Lower leg skin (tissue), 4 donors: ENCODE measurements at regions not wholly inside any gene's neighbourhood (a gene's known extent, or its start where the extent isn't known, plus 50 kb on each side); places are given as distances from the start of the nearest gene placed in this dataset.

Source experiments
- DNase-seq, 2 donors: peaks; one replicate each; pipeline ENCODE4 v3.0.0-alpha.2; 2019; ENCODE audit warnings: low spot score in 2 of 2
- H3K4me3 ChIP-seq: fragments of 200-600 bp; sonication (generic); 2 replicates; pipeline ENCODE4 v1.5.1; 2017; ENCODE audit warnings: mild to moderate bottlenecking, low read depth; ENCODE audit not compliant: poor library complexity, severe bottlenecking
- CTCF ChIP-seq, 3 donors: fragments of 450-650 bp; IDR thresholded peaks; one replicate each; pipeline ENCODE4 v1.5.1; 2016; ENCODE audit warnings: antibody characterized with exemption in 3 of 3, mild to moderate bottlenecking in 3 of 3, moderate library complexity in 2 of 3
- POLR2A ChIP-seq, 2 donors: fragments of 450-650 bp; IDR thresholded peaks; one replicate each; pipeline ENCODE4 v1.6.1; 2016 to 2017; ENCODE audit warnings: antibody characterized with exemption in 2 of 2, mild to moderate bottlenecking in 1 of 2, moderate library complexity in 1 of 2
- WGBS, 2 donors: methylation state at CpG; one replicate each; pipeline ENCODE4 v1.1.5; 2018; 5-methylcytosine and 5-hydroxymethylcytosine counted together
- intact Hi-C: fragments of 100-400 bp; cut with DNase I; formaldehyde crosslinking; loops from one replicate; pipeline ENCODE4 v1.15.0; 2023; ENCODE audit warnings: low total_unique reads

- intact Hi-C loops = no loop called here
- 78 to 82% methylated on average over 8 of the region's 8 CpGs for WGBS, 2 donors
- no peak for TF ChIP-seq CTCF (IDR thresholded peaks at IDR 0.05)
- TF ChIP-seq POLR2A (IDR thresholded peaks at IDR 0.05) = no peak
- H3K4me3 ChIP-seq = no peak overlapping the region
- peak in 1 of 2 donors; percentile 67 for DNase-seq
Measured at GRCh38 chr4:175253184-175253902, 335.2 kb downstream of the ADAM29 start.

- no peak overlapping the region for H3K4me3 ChIP-seq
- WGBS, 2 donors = 90 to 100% methylated on average over 1 of the region's 1 CpG
- DNase-seq = no peak
- no peak for TF ChIP-seq CTCF (IDR thresholded peaks at IDR 0.05)
- TF ChIP-seq POLR2A (IDR thresholded peaks at IDR 0.05) = no peak
- intact Hi-C loops = no loop called here
Measured at GRCh38 chr4:175263537-175263936, 345.4 kb downstream of the ADAM29 start.

DNA sequence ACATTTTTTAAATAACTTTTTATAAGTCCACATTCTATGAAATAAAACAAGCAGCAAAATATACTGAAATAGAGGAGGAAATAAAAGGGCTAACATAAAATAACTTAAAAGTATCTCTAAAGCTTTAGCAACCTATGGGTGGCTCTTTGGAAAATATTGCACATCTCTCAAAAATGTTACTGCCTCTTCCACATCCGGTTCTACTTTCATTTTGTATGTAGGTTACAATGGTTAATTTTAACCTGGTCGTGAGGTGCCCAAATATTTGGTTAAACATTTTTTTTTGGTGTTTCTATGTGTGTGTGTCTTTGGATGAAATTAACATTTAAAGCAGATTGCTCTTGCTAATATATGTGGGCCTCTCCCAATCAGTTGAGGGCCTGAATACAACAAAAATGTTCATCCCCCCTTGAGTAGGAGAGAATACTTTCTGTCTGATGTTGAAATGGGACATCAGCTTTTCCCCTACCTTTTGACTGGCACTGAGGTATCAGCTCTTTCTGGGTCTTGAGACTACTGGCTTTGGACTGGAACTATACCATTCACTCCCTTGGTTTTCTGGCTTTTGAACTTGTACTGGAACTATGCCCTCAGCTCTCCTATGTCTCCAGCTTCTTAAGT lies 353.0 kb downstream of the ADAM29 start:
- WGBS, 2 donors = 74 to 85% methylated on average over 2 of the region's 2 CpGs
- no peak for TF ChIP-seq CTCF (IDR thresholded peaks at IDR 0.05)
- no peak for TF ChIP-seq POLR2A (IDR thresholded peaks at IDR 0.05)
- intact Hi-C loops = no loop called here
- H3K4me3 ChIP-seq = no peak overlapping the region
- no peak for DNase-seq

DNA sequence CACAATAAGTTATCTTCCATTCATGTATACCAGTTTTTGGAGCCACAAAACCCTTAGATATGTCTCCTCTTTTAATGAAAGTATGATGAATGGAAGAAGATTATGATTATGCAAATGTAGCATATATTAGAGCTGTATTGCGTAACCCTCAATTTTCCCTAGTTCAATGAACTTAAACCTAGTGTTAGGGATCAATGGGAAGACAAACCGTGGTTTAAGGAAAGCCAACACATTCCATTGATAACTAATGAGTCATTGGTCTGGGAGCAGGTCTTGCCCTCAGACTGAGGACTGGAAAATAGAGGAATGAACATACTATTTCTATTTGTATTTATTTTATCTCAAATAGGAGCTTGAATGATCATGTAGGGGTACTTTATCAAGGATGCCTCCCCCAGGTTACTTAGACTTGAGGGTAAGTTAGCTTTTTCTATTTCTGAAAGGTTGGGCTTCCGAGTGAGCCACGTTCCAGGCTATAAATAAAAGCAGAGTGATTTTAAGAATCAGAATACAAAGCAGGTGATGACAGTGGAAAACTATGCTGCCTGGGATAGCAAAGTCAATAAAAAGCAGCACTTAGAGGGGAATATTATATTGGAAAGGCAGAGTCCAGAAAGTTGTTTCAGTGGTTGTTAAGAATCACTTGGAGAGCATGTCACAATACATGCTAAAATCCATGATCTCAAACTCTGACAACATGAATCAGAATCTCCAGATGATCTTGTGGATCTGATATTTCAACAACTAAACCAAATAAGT lies 356.0 kb downstream of the ADAM29 start:
- 56 to 64% methylated on average over 4 of the region's 4 CpGs for WGBS, 2 donors
- no peak for DNase-seq
- H3K4me3 ChIP-seq = no peak overlapping the region
- intact Hi-C loops = no loop called here
- TF ChIP-seq CTCF (IDR thresholded peaks at IDR 0.05) (no peak), POLR2A (IDR thresholded peaks at IDR 0.05) (no peak)

- TF ChIP-seq CTCF (IDR thresholded peaks at IDR 0.05) = no peak
- no peak for TF ChIP-seq POLR2A (IDR thresholded peaks at IDR 0.05)
- intact Hi-C loops = no loop called here
- DNase-seq = no peak
- WGBS, 2 donors = 67 to 77% methylated on average over 7 of the region's 7 CpGs
- H3K4me3 ChIP-seq = no peak overlapping the region
Measured at GRCh38 chr4:175277816-175278215, 359.7 kb downstream of the ADAM29 start.
